NCI-H526 (cell line): ENCODE measurements at regions not wholly inside any gene's neighbourhood (a gene's known extent, or its start where the extent isn't known, plus 50 kb on each side); places are given as distances from the start of the nearest gene placed in this dataset.

Source experiments
- DNase-seq, 2 experiments: peaks; one replicate each; lab custom pipeline; 2025; lab: John Stamatoyannopoulos, UW

DNA sequence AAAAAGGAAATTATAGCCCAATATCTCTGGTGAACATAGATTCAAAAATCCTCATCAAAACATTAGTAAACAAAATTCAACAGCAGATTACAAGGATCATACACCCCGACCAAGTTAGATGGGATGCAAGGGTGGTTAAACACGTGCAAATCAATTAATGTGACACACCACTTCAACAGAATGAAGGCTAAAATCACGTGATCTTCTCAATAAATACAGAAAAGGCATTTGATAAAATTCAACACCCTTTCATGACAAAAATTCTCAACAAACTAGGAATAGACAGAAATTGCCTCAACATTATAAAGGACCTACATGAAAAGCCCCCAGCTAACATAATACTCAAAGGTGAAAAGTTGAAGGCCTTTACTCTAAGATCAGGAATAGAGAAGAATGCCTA, 590.8 kb upstream of the FZD8 start:
- no peak for DNase-seq

DNA sequence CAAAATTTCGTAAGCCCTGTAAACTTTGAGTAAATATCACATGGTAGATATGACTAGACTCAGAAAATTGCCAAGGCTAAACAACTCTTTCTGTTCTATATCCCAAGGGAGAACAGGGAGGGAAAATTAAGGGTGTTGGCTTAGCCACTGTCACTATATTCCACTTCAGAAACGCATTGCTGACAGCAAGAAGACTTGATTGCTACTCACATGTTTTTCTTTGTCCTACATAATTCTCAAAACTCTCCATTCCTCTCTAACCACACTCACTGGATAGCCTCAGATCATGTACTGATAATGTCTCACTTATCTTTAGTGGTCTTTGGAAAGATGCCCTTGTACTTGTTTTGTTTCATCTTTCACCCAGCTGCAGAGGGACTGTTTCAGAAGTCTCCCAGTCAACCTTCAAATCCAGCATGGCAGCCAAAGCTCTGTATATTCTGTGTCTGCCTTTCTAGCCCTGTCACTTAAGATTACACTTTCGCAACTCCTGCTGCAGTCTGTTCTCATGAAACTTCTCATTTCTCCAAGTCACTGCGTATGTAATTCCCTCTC, 582.4 kb upstream of the FZD8 start:
- no peak for DNase-seq

DNA sequence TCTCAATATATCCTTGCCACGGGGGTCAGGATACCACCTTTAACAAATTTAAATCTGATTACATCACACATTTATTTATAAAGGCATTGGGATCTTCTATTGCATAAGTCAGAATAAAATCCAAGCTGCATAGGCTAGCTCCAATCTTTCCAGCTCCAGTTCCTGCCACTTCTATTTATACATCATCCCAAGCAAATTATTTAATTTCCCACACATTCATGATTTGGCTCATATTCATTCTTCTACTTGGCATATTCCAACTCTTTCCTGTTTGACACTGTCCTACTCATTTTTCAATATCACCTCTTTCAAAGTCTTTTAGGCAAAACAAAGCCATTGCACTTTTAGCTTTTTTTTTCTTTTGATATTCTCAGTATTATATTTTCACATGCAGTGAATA, 579.0 kb upstream of the FZD8 start:
- DNase-seq, result no peak

DNA sequence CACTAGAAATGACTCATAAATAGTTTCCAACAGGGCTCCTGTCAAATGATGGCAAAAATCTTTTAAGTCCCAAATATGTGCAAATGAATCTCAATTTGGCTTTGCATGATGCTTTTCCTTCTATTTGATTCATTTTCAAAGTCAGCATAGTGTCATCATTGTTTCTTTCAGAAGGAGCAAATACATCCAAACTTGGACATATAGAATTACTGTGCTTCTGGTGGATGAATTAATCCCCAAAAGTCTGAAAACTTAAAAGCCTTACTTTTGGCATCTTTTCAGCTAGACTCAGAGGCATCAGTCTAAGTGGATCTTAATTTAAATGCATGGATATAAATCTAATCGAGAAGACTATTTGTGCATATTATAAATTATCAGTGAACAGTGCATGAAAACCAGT, 578.1 kb upstream of the FZD8 start:
- no peak for DNase-seq

DNA sequence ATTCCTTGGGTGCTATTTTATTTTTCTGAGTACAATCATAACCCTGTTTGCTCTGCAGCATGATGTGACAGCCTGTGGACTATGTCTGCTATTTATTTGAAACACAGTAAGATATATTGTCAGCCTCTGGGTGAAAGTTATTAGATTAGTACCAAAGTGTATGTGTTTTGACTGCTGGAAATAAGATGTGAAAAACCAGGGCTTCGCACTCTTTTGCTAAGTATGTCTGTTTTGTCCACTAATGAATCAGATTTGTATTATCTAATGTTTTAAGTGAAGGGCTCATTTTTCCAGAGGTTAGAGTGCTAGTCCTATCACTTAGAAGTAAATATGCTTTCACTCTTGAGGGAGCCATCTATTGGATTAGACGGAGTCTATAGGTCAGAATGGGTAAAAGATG, 569.8 kb upstream of the FZD8 start:
- DNase-seq, result no peak

DNA sequence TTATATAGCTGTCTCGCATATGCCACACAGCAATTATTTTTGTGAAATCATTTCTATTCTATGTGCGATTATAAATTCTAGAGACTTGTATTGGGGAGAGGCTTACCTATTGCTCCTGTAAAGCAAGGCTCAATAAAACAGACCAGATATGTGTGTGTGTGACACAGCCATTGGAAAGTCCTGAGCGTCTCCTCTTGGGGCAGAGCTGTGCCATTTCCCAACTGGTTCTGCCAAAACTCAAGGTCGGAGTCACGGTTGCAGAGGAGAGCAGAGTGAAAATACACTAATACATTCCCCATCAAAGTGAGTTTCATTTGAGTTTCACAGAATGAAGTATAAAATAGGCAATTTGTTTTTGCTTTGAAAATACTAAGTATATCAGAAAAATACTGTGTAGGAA, 567.4 kb upstream of the FZD8 start:
- no peak for DNase-seq

DNA sequence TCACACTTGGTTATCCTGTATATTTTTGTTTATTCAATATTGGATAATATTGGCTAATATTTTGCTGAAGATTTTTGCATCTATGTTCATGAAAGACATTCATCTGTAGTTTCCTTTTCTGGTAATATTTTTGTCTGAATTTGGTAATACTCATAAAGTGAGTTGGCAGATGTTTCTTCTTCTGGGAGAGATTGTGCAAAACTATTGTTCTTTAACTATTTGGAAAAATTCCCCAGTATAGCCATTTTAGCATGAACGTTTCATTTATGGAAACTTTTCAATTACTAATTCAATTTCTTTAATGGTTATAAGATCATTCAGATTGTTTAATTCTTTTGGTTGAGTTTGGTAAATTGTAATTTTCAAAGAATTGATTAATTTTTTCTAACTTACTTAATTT, 560.8 kb upstream of the FZD8 start:
- no peak for DNase-seq

DNA sequence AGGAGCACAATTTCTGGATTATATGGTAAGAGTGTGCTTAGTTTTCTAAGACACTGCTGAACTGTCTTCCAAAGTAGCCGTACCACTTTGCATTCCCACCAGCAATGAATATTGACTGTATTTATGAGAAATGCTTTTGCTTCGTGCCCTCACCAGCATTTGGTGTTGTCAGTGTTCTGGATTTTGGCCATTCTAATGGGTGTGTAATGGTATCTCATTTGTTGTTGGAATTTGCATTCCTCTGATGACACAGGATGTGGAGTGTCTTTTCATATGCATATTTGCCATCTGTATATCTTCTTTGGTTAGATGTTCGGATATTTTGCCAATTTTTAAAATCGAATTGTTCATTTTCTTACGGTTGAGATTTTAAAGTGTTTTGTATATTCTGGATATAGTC, 558.5 kb upstream of the FZD8 start:
- no peak for DNase-seq

DNA sequence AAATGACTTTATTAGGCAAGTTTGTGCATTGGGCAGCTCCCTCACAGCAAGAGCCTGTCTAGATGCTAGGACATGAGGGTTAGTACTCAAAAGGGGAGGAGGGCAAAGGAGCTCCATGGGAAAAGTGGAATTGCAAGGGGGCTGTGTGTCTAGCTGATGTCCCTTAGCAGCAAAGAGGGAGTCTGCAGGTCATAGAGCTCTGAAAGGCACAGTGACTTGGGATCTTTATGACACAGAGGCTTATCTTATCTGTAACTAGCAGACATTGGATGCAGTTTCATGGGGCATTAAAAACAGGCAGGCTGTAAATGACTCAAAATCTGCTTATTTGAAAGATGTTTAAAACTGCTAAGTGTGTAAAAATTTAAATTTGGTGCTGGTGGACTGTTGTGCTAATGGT, 556.2 kb upstream of the FZD8 start:
- DNase-seq, result no peak

DNA sequence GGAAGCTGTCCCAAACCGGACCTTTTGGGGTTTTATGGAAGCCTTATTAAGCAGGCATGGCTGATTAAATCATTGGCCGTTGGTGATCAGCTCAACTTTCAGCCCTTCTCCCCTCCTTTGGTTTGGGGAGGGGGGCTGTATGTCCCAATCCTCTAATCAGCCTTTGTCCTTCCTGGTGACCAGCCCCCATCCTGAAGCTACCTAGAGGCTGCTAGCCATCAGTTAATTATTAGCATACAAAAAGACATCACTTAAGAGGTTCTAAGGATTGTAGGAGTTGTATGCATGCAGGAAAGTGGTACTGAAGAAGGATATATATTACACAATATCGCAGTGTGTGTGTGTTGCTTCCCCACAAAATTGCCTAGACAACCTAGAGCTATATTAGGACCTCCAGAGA, 553.3 kb upstream of the FZD8 start:
- DNase-seq, result no peak

DNA sequence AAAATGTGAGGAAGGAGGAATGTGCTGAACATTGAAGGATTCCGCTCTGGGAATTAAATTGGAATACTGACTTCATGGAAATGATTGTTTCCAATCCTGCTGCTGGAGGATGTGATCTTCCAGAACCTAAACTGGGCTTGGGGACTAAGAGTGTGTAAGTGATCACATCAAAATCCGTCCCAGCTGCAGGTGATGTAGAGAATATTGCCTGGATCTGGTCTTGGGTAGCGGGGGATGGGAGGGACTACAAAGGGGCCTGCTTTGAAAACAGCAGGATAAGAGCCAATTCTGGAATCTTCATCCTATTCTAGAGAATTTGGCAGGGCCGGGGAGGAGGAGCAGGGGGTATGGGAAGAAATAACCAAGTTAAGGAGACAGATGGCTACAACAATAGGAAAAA, 552.2 kb upstream of the FZD8 start:
- DNase-seq, result no peak

DNA sequence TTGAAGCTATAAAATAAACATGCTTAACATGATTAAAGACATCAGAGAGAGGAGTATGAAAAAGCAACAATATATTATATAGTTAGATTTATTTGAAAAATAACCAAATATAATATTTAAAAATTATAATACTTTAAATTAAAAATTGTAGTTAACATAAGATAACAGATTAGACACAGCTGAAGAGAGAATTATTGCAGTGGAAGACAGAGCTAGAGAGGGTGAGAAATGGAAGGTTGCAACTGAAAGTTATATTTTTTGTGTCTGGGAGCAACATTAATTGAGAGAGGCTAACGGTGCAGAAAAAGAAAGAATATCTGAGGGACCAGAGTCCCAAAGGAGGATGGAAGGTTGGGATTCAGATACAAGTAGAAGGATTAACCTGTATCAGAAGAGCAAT, 548.9 kb upstream of the FZD8 start:
- DNase-seq, result no peak

DNA sequence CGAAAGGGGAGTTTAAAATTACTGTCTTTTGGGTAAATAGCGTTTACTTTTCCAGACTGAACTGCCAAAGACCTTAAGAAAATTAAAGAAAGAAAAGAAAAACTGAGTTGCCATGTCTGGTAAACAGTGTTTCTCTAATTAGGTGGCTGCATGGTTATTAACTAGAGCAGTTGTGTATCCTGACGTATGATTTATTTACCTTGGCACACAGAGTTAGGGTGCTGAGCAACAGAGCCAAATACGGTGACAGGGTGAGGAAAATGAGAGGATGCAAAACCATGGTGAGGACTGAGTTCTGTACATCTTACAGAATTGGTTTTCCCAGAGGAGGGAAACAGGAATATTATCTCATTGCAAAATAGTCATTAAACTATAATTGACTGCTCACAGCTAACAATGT, 546.4 kb upstream of the FZD8 start:
- no peak for DNase-seq

DNA sequence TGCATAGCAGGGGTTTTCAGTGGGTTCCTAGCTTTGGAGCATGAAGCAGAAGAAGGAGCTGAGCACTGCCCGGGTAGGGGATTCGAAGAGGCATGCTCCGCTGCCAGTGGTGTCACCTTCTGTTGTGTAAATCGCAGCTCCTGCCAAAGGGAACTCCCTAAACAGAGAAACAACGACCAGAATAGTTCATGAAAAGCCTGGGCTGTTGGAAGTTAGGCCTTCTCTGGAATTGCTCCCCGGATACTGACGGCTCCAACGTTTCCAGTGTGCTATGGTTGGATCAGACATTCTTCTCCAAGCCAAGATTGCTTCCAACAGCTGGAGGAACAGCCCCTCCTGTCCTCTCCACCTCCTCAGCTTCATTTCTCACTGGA, 546.0 kb upstream of the FZD8 start:
- DNase-seq, result no peak

DNA sequence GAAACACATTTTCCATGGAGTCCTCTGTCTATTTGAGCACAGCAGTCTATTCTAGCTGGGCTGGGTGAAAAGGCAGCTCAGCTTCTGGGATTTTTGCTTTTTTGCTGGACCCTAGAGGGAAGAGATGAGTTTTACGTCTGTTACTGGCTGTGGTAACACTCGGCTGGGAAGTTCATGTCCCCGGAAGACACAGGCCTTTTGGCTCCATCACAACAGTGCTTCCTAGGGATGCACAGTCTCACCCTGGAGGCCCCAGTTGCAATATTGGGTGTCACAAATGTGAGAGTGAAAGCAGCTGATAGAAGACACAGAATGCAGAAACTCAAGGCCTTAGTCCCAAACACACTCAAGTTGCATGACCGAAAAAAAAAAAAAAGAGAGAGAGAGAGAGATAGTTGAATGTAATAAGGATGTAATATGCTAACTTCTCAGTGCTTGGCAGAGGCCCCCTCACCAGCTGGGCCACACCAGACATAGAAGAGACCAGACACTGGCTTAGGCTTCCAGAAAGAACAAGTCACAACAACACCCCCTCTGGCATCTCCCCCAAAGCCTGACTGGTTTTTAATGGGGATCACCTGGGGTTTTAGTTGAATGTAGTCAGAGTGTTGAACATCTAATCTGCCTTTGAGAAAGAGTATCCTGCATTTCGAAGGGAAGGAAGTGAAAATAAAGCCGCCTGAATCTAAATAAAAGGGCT, 545.4 kb upstream of the FZD8 start:
- no peak for DNase-seq

DNA sequence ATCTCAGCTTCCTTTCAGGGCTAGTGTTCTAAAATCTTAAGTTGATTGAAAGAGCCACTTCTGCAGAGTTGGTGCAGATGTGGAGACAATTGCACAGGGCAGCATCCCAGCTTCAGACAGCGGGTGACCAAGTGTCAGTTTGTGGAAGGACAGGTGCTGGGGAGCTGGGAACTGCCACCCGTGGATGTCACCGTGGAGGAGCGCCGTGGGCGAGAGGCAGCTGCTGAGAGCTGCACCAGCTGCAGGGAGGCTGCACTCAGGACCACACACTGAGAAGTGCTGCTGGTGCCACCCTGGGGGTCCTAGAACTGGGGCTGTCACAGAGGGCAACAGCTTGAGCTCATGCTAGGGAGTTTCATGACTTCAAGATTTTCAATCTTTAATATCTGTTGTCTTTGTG, 543.0 kb upstream of the FZD8 start:
- DNase-seq, result no peak

DNA sequence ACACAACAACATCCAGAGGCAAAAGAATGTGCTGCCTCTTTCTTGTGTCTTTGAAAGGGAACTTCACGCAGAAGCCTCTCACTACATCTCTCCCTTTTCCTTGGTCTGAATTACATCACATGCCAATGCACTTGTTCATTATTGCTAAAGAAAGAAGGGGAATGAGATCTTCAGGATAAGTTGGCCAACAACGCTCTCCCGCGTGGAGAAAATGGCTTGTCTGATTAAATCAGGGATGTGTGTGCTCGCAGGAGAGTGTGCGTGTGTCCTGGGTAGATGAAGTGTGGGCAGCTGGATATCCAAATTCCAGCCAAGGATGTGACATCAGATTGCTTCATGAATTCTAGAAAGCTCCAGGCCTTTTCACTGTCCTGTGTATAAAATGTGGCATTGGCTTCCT, 541.6 kb upstream of the FZD8 start:
- DNase-seq, result no peak

DNA sequence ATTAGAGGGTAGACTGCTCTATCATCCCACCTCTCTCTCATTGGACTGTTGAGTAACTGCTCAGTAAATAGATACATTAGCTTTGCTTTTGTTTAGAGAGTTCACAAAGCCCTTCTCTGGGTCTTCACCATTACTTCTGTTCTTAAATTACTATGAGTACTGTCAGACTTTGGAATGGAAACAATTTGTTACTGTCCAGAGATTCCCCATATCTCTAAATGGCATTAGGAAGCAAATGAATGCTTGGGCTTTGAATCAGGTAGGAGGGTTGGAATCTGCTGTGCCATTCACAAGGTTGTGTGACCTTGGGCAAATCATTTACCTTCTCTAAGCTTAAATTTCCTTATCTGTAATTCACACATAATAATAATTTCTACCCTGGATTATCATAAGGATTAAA, 541.0 kb upstream of the FZD8 start:
- no peak for DNase-seq

DNA sequence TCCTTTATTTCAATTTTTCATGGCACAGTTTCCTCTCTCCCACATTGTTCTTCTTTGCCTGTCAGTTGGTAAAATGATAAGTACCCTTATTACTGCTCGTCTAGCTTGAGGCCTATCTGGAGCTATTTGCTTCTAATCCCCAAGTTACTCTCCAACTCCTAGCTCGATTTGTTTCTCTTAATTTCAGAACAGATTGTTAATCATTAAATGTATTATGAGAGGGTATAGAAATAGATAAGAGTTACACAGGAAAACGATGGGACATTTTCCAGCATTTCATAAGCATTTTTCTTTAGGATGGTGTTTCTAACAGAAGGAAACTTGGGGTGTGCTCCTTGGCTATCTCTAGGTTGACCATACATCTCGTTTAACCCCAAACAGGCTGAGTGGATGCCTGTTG, 540.5 kb upstream of the FZD8 start:
- no peak for DNase-seq

DNA sequence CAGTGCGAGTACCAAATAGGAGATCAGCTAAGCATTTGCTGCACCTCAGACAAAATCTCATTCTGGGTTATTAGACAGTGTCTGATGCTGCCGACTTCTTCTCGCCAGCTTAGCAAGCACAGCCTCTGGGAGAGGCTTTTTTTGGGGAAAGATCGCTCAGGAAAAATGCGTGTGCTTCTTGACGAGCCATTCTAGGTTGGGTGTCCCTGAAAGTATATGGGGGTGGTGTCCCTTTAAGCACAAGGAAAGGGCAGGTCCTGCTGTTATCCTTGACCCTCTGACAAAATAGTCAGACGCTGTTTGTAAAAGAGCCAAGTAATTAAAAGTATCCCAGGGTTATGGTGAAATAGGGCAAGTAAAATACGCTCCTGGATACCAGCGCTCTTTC, 540.1 kb upstream of the FZD8 start:
- DNase-seq, result no peak

DNA sequence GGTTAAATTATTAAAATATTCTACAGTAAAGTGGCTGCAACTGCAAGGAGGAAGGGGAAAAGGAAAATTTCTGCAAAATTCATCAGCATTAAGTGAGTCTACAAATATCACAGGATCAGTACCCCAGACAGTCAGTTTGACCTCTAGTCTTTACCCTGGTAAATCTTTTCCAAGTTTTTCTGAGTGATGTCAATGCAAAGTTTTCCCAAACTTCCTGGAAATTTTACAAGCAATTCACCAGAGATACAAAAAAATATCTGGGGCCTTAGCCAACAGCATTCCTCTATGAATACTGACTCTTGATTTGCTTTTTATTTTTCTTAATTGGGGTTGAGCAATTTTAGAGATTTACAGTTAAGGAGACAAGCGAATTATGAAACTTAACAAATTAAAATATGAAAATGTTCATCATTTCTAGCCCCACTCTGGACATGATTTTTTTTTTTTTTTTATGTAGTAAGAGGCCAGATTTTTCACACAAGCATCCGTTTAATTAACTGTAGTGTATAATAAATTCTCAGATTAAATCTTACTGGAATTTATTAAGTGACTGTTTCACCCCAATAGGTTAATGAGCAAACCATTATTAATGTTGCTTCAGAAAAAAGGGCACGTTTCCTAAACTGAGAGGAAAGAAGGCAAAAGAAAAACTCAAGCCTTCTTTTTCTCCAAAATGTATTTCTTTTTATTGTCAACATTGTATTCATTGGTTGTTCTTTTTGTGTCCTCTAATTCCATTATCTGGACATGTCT, 539.5 kb upstream of the FZD8 start:
- no peak for DNase-seq

DNA sequence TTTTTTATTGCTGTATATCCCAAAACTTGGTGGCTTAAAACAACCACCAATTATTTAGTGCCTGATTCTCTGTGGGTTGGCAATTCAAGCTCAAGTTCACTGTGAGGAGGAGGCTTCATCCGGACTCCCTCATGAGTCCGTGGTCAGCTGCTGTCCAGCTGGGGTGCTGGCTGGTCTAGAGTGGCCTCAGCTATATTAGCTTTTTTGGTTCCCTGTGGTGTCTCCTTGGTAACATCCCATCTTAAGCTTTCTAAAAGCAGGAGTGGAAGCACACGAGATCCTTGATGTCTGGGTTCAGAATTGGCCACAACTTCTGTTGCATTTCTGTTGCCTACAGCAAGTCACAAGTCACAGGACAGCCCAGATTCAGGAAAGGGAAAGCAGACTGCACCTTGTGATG, 536.5 kb upstream of the FZD8 start:
- no peak for DNase-seq

DNA sequence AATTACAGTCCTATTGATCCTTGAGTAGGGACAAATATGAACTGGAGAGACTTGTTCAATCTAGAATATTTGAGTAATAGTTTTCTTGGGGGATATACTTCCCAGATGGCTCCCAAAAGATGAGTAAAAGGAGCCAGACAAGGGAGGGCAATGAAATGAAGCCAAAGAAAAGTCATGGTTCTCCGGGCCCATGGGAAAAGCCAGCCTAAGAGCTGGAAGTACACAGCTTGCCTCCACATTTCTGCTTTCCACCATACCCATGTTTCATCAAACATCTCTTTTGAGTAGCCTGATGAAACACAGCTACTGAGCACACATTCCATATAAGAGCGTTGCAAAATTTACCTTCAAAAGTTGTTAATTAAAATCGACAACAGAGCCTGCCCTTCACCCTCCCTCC, 535.0 kb upstream of the FZD8 start:
- DNase-seq, result no peak

DNA sequence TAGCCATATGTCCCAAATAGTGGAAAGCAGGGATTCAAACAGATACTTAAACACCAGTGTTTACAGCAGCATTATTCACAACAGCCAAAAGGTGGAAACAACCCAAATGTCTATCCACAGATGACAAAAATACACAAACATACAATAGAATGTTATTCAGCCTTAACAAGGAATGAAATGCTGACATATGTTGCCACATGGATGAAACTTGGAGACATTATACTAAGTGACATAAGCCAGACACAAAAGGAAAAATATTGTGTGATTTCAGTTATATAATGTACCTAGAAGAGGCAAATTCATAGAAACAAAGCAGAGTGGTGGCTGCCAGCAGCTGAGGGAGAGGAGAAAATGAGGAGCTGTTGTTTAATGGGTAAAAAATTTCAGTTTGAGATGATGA, 533.9 kb upstream of the FZD8 start:
- no peak for DNase-seq
